Nephron (organoid): ENCODE measurements at regions not wholly inside any gene's neighbourhood (a gene's known extent, or its start where the extent isn't known, plus 50 kb on each side); places are given as distances from the start of the nearest gene placed in this dataset.
A peak's percentile ranks its signal among the peaks of the same experiment; 100 is the strongest.

Source experiments
- H3K27ac Mint-ChIP-seq, 3 experiments: 2 replicates each; pipeline ENCODE4 v1.8.0; 2020; ENCODE audit warnings: mixed read lengths in 3 of 3, mild to moderate bottlenecking in 2 of 3, moderate library complexity in 1 of 3
- H3K27me3 Mint-ChIP-seq: 2 replicates; pipeline ENCODE4 v1.8.0; 2021; ENCODE audit warnings: low read depth, mild to moderate bottlenecking, moderate library complexity, mixed read lengths
- H3K36me3 Mint-ChIP-seq: 2 replicates; pipeline ENCODE4 v1.8.0; 2020; ENCODE audit warnings: low read depth, mixed read lengths
- H3K4me1 Mint-ChIP-seq: 2 replicates; pipeline ENCODE4 v1.8.0; 2020; ENCODE audit warnings: mixed read lengths
- H3K4me3 Mint-ChIP-seq, 3 experiments: 2 replicates each; pipeline ENCODE4 v1.8.0; 2020; ENCODE audit warnings: mild to moderate bottlenecking in 3 of 3, mixed read lengths in 3 of 3, moderate library complexity in 2 of 3
- H3K9me3 Mint-ChIP-seq: 2 replicates; pipeline ENCODE4 v1.8.0; 2020; ENCODE audit warnings: mixed read lengths
- TF ChIP-seq, protein P1 (sequence below), 3 experiments: fragments of 200-600 bp; sonication (generic); IDR thresholded peaks; one replicate each; pipeline ENCODE4 v1.5.0; 2021; ENCODE audit warnings: antibody characterized with exemption in 3 of 3; ENCODE audit not compliant: unreplicated experiment in 3 of 3

DNA sequence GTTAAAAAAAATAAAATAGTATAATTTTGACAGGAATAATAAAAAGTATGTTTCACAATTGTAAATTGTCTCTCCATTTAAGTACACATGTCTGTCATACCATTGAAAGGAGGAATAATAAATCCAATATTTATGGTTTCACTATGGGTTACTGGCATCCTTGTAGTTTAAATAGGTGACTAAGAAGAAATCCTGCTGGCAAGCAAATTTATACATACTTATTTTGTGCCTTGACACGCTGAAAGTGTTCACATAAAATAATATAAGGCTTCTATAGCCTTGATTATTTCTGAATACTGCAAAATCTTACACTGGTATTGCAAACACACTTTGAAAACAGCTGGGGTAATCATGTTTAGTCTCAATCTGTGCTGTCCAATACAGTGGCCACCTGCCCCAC, 138.3 kb upstream of the ETAA1 start:
- H3K4me3 Mint-ChIP-seq = no peak overlapping the region
- H3K9me3 Mint-ChIP-seq = no peaks in the 10 kb centered on the region
- H3K36me3 Mint-ChIP-seq = no peaks in the 10 kb centered on the region
- H3K27me3 Mint-ChIP-seq = no peaks in the 10 kb centered on the region
- no peak overlapping the region for H3K27ac Mint-ChIP-seq
- peaks cover 6% of the 10 kb centered on the region for H3K4me1 Mint-ChIP-seq
- TF ChIP-seq, protein P1, sequence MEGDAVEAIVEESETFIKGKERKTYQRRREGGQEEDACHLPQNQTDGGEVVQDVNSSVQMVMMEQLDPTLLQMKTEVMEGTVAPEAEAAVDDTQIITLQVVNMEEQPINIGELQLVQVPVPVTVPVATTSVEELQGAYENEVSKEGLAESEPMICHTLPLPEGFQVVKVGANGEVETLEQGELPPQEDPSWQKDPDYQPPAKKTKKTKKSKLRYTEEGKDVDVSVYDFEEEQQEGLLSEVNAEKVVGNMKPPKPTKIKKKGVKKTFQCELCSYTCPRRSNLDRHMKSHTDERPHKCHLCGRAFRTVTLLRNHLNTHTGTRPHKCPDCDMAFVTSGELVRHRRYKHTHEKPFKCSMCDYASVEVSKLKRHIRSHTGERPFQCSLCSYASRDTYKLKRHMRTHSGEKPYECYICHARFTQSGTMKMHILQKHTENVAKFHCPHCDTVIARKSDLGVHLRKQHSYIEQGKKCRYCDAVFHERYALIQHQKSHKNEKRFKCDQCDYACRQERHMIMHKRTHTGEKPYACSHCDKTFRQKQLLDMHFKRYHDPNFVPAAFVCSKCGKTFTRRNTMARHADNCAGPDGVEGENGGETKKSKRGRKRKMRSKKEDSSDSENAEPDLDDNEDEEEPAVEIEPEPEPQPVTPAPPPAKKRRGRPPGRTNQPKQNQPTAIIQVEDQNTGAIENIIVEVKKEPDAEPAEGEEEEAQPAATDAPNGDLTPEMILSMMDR (IDR thresholded peaks at IDR 0.05; ENCODE audit: unreplicated experiment in 3 of 3) = no peak

DNA sequence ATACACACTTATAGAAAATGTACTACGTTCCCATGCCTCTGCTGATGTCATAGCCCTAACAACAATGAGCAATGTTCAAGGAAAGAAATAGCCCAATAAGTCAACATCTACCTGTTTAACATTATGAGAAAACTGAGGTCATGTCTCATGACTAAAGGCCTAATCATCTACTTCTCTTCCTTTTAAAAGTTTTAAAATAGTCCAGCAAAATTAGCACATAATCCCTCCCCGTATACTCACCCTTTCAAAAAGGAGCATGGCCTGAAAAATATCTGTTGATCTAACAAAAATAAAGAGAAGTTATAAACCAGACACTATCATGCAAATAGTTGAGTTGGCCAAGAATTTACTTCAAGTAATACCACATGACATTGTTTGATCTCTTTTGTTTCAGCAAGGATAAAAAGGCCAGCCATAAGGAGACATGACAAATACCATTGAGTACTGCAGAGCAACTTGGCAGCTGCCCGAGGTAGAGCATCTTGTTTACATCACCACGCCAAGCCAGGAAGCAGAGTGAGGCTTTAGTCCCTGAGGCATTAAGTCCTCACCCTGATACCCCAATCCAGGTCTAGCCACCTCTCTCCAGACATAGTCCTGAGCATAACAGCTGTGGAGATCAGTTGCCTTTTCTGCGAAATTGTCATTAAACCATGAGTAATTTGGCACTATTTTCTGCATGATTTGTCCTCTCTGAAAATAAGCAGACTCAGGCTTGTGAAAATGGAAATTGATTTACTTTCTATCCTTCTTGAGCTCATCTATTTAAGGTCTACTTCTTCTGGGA, 137.4 kb upstream of the ETAA1 start:
- peak overlapping the region in 1 of 3 experiments; percentile 13 for H3K27ac Mint-ChIP-seq
- H3K36me3 Mint-ChIP-seq = no peaks in the 10 kb centered on the region
- no peaks in the 10 kb centered on the region for H3K27me3 Mint-ChIP-seq
- H3K4me3 Mint-ChIP-seq = no peak overlapping the region
- TF ChIP-seq, protein P1 (IDR thresholded peaks at IDR 0.05; ENCODE audit: unreplicated experiment in 3 of 3) = no peak
- no peaks in the 10 kb centered on the region for H3K9me3 Mint-ChIP-seq
- H3K4me1 Mint-ChIP-seq = peaks cover 6% of the 10 kb centered on the region

GRCh38 chr2:67260343-67261277, 136.5 kb upstream of the ETAA1 start:
- no peaks in the 10 kb centered on the region for H3K36me3 Mint-ChIP-seq

GRCh38 chr2:67267241-67267640, 129.9 kb upstream of the ETAA1 start:
- Mint-ChIP-seq H3K27ac (no peak overlapping the region), H3K4me3 (no peak overlapping the region)

More at GRCh38 chr2:67260343-67261277, 136.5 kb upstream of the ETAA1 start:
- H3K27ac Mint-ChIP-seq = peak overlapping the region in 1 of 3 experiments; percentile 18
- H3K4me3 Mint-ChIP-seq = no peak overlapping the region
- TF ChIP-seq, protein P1 (IDR thresholded peaks at IDR 0.05; ENCODE audit: unreplicated experiment in 3 of 3) = no peak
- no peaks in the 10 kb centered on the region for H3K9me3 Mint-ChIP-seq
- no peaks in the 10 kb centered on the region for H3K27me3 Mint-ChIP-seq
- H3K4me1 Mint-ChIP-seq = peaks cover 6% of the 10 kb centered on the region

GRCh38 chr2:67268797-67269196, 128.3 kb upstream of the ETAA1 start:
- H3K27ac Mint-ChIP-seq = no peak overlapping the region
- no peaks in the 10 kb centered on the region for H3K4me1 Mint-ChIP-seq
- no peaks in the 10 kb centered on the region for H3K36me3 Mint-ChIP-seq
- no peaks in the 10 kb centered on the region for H3K27me3 Mint-ChIP-seq
- H3K9me3 Mint-ChIP-seq = no peaks in the 10 kb centered on the region
- H3K4me3 Mint-ChIP-seq = no peak overlapping the region
- TF ChIP-seq, protein P1 (IDR thresholded peaks at IDR 0.05; ENCODE audit: unreplicated experiment in 3 of 3) = no peak

More at GRCh38 chr2:67267241-67267640, 129.9 kb upstream of the ETAA1 start:
- Mint-ChIP-seq H3K9me3 (no peaks in the 10 kb centered on the region), H3K36me3 (no peaks in the 10 kb centered on the region), H3K4me1 (no peaks in the 10 kb centered on the region), H3K27me3 (no peaks in the 10 kb centered on the region)
- TF ChIP-seq, protein P1 (IDR thresholded peaks at IDR 0.05; ENCODE audit: unreplicated experiment in 3 of 3) = no peak
